K562 (cell line): ENCODE measurements at regions not wholly inside any gene's neighbourhood (a gene's known extent, or its start where the extent isn't known, plus 50 kb on each side); places are given as distances from the start of the nearest gene placed in this dataset.

ENCODE experiments used
- ATAC-seq: fragments of 200-7000 bp; cut with Tn5 transposase; 3 replicates; pipeline ENCODE4 v1.9.1; 2020; ENCODE audit warnings: moderate library complexity
- BruUV-seq: library from RNA; stranded (reverse); fragments of 400-500 nt; replicated peaks from 2 replicates; lab custom pipeline; 2021; lab: Mats Ljungman, UMichigan
- CTCF ChIA-PET: fragments of 300-600 bp; formaldehyde crosslinking; extraction: SDS; loops from one replicate; lab custom pipeline; 2021; ENCODE audit warnings: low intra/inter-chr PET ratio; lab: Yijun Ruan, JAX
- POLR2A ChIA-PET: fragments of 300-600, 350-650 bp; sonication (Branson Sonifier 250); formaldehyde crosslinking; extraction: SDS; loops from one replicate; lab custom pipeline; 2021; ENCODE audit warnings: antibody characterized with exemption, inconsistent platforms; lab: Yijun Ruan, JAX
- DNase-seq, 4 experiments: peaks; one replicate each; pipeline versions ENCODE4 v3.0.0 to v3.0.0-alpha.2; 2011 to 2018; ENCODE audit warnings: low spot score in 3 of 4, mixed read lengths in 3 of 4; ENCODE audit errors: extremely low read depth in 1 of 4
- FAIRE-seq: peaks from 2 replicates; lab custom pipeline; 2011; peaks lifted over from hg19 to GRCh38; lab: Jason Lieb, UNC
- H2AFZ ChIP-seq: 2 replicates; pipeline ENCODE4 v1.6.0; 2011; ENCODE audit warnings: low read depth, low read length, control low read depth, inconsistent platforms
- H3K27ac ChIP-seq: fragments of 200-600 bp; 3 replicates; pipeline ENCODE4 v1.8.0; 2011; ENCODE audit warnings: low read depth, mild to moderate bottlenecking, control low read depth, inconsistent platforms, low read length, moderate library complexity, mixed read lengths; ENCODE audit errors: extremely low read depth
- H3K27me3 ChIP-seq, 2 experiments: fragments of 300-600 bp in 1 of 2; 2 replicates in 1 of 2; 3 replicates in 1 of 2; pipeline versions ENCODE4 v1.6.0 to v1.8.0; 2011; ENCODE audit warnings: inconsistent platforms in 2 of 2, low read length in 2 of 2, mild to moderate bottlenecking in 1 of 2, mixed read lengths in 1 of 2, moderate library complexity in 1 of 2; ENCODE audit not compliant: control insufficient read depth in 2 of 2, insufficient read depth in 2 of 2
- H3K36me3 ChIP-seq: fragments of 300-600 bp; 3 replicates; pipeline ENCODE4 v1.8.0; 2011; ENCODE audit warnings: mild to moderate bottlenecking, low read length, inconsistent platforms; ENCODE audit not compliant: control insufficient read depth, insufficient read depth
- H3K4me1 ChIP-seq, 2 experiments: fragments of 200-600 bp in 1 of 2; replicated peaks in 1 of 2; 2 replicates in 1 of 2; 3 replicates in 1 of 2; pipeline versions ENCODE4 v1.5.1 to v1.8.0; 2011; ENCODE audit warnings: inconsistent platforms in 2 of 2, low read length in 2 of 2, mild to moderate bottlenecking in 1 of 2, mixed read lengths in 1 of 2, moderate library complexity in 1 of 2; ENCODE audit not compliant: control insufficient read depth in 2 of 2, insufficient read depth in 2 of 2
- H3K4me2 ChIP-seq: 2 replicates; pipeline ENCODE4 v1.6.1; 2011; ENCODE audit warnings: low read length, control low read depth, inconsistent platforms, mixed read lengths; ENCODE audit not compliant: insufficient read depth
- H3K4me3 ChIP-seq: fragments of 200-600 bp; sonication (generic), shearing (Covaris generic); 2 replicates; pipeline ENCODE4 v1.5.1; 2016; ENCODE audit warnings: control low read depth, inconsistent platforms
- H3K79me2 ChIP-seq: fragments of 200-600 bp; 3 replicates; pipeline ENCODE4 v1.8.0; 2011; ENCODE audit warnings: low read length, inconsistent platforms; ENCODE audit not compliant: control insufficient read depth, insufficient read depth
- H3K9ac ChIP-seq, 2 experiments: 2 replicates each; pipeline versions ENCODE4 v1.6.0 to v1.6.1; 2011; ENCODE audit warnings: low read depth in 2 of 2, low read length in 2 of 2, control low read depth in 1 of 2, inconsistent platforms in 1 of 2, mild to moderate bottlenecking in 1 of 2, mixed read lengths in 1 of 2; ENCODE audit not compliant: insufficient read depth in 1 of 2
- H3K9me1 ChIP-seq: one replicate; pipeline ENCODE4 v1.6.0; 2011; ENCODE audit warnings: inconsistent platforms, mild to moderate bottlenecking, low read length, moderate library complexity; ENCODE audit not compliant: control insufficient read depth, insufficient read depth
- H3K9me3 ChIP-seq: replicated peaks from 2 replicates; pipeline ENCODE4 v1.5.1; 2011; ENCODE audit warnings: low read depth, low read length, inconsistent platforms; ENCODE audit not compliant: control insufficient read depth, insufficient read depth
- H4K20me1 ChIP-seq: replicated peaks from 2 replicates; pipeline ENCODE4 v1.6.1; 2011; ENCODE audit warnings: low read length, inconsistent platforms, mixed read lengths; ENCODE audit not compliant: control insufficient read depth, insufficient read depth
- ATF1 ChIP-seq, 2 experiments: fragments of 450-650 bp in 1 of 2; IDR thresholded peaks; 2 replicates each; pipeline ENCODE4 v1.6.1; 2016; ENCODE audit warnings: missing compliant biosample characterization in 1 of 2, missing genetic modification characterization in 1 of 2
- BHLHE40 ChIP-seq: IDR thresholded peaks from 2 replicates; pipeline ENCODE4 v1.6.1; 2011; ENCODE audit warnings: low read length, improper control_type of control experiment
- ELF4 ChIP-seq: fragments of 450-650 bp; formaldehyde crosslinking; IDR thresholded peaks from 2 replicates; pipeline ENCODE4 v1.4.0; 2022; ENCODE audit warnings: missing genetic modification characterization
- FOXO4 ChIP-seq: fragments of 450-650 bp; formaldehyde crosslinking; IDR thresholded peaks from 2 replicates; pipeline ENCODE4 v1.4.0; 2020; ENCODE audit warnings: mild to moderate bottlenecking, moderate library complexity
- HMG20A ChIP-seq: fragments of 450-650 bp; formaldehyde crosslinking; conservative IDR thresholded peaks from 2 replicates; pipeline ENCODE4 v1.4.0; 2020; ENCODE audit warnings: mild to moderate bottlenecking, mixed read lengths
- MBD2 ChIP-seq: sonication (generic); IDR thresholded peaks from 2 replicates; pipeline ENCODE4 v1.6.1; 2016; ENCODE audit warnings: low read depth, borderline replicate concordance
- PTRF ChIP-seq: fragments of 450-650 bp; IDR thresholded peaks from 2 replicates; pipeline ENCODE4 v1.6.1; 2016; ENCODE audit warnings: mild to moderate bottlenecking, missing genetic modification characterization, missing compliant biosample characterization
- PYGO2 ChIP-seq: fragments of 450-650 bp; IDR thresholded peaks from 2 replicates; pipeline ENCODE4 v1.6.1; 2016; ENCODE audit warnings: mild to moderate bottlenecking, missing genetic modification characterization, moderate library complexity, missing compliant biosample characterization
- RBM39 ChIP-seq: fragments of 200-400 bp; formaldehyde crosslinking; optimal IDR thresholded peaks from 2 replicates; pipeline ENCODE3; 2018; ENCODE audit warnings: low read depth, low read length
- RNF219 ChIP-seq: fragments of 250-450 bp; sonication (Bioruptor Pico); IDR thresholded peaks from 2 replicates; pipeline ENCODE4 v1.5.0; 2022; ENCODE audit warnings: mild to moderate bottlenecking
- SAFB2 ChIP-seq: fragments of 200-400 bp; formaldehyde crosslinking; IDR thresholded peaks from 2 replicates; pipeline ENCODE4 v1.6.1; 2018; ENCODE audit warnings: borderline replicate concordance, low read length, low read depth, moderate library complexity; ENCODE audit not compliant: severe bottlenecking
- SNRNP70 ChIP-seq: fragments of 200-400 bp; formaldehyde crosslinking; optimal IDR thresholded peaks from 2 replicates; pipeline ENCODE3; 2017; ENCODE audit warnings: low read depth, low read length
- TGIF2 ChIP-seq: sonication (generic); formaldehyde crosslinking; IDR thresholded peaks from 2 replicates; pipeline ENCODE4 v1.8.1; 2022; ENCODE audit warnings: mild to moderate bottlenecking, missing genetic modification reagents, moderate library complexity
- ZBTB1 ChIP-seq: sonication (generic); formaldehyde crosslinking; IDR thresholded peaks from 2 replicates; pipeline ENCODE4 v1.8.1; 2023; ENCODE audit warnings: missing genetic modification reagents, low read depth, mild to moderate bottlenecking, borderline replicate concordance
- ZBTB17 ChIP-seq: fragments of 450-650 bp; formaldehyde crosslinking; IDR thresholded peaks from 2 replicates; pipeline ENCODE4 v1.4.0; 2020; ENCODE audit warnings: mild to moderate bottlenecking
- ZNF311 ChIP-seq: fragments of 250-450 bp; sonication (Bioruptor Pico); IDR thresholded peaks from 2 replicates; pipeline ENCODE4 v1.4.0; 2020; ENCODE audit warnings: mild to moderate bottlenecking, moderate library complexity
- ZNF584 ChIP-seq: fragments of 200-800 bp; sonication (Bioruptor generic); IDR thresholded peaks from 2 replicates; pipeline ENCODE4 v1.6.1; 2016; ENCODE audit warnings: low read depth, mild to moderate bottlenecking, missing genetic modification characterization, missing compliant biosample characterization
- ZNF707 ChIP-seq: fragments of 250-450 bp; sonication (Bioruptor Pico); conservative IDR thresholded peaks from 2 replicates; pipeline ENCODE4 v1.8.0; 2022; ENCODE audit warnings: inconsistent platforms, mild to moderate bottlenecking, moderate library complexity
- WGBS: fragments of 100-300 bp; shearing (Covaris generic); methylation state at CpG from one replicate; pipeline ENCODE4 v1.1.6; 2016; ENCODE audit warnings: low coverage, mixed read lengths; ENCODE audit not compliant: insufficient coverage; ENCODE audit errors: missing lambda C conversion rate; 5-methylcytosine and 5-hydroxymethylcytosine counted together
- in situ Hi-C: fragments of 300-500 bp; cut with MboI; formaldehyde crosslinking; loops from 4 replicates; pipeline ENCODE4 v1.15.0; 2018; ENCODE audit warnings: inconsistent platforms, mixed read lengths
- intact Hi-C: fragments of 100-400 bp; cut with micrococcal nuclease; formaldehyde crosslinking; loops from 2 replicates; pipeline ENCODE4 v1.14.2; 2022
- TF ChIP-seq, protein P1 (sequence below), 2 experiments: IDR thresholded peaks; 2 replicates each; pipeline ENCODE4 v1.6.1; 2012; ENCODE audit warnings: improper control_type of control experiment in 2 of 2, low read depth in 2 of 2, low read length in 2 of 2, borderline replicate concordance in 1 of 2

- no TSS peak for BruUV-seq
- ATAC-seq (no peak), FAIRE-seq (no peak), DNase-seq (no peak)
- Histone ChIP-seq H3K9me1 (no peaks in the 10 kb centered on the region), H4K20me1 (no peaks in the 10 kb centered on the region), H3K27ac (no peak overlapping the region), H3K79me2 (no peaks in the 10 kb centered on the region), H3K4me1 (no peaks in the 10 kb centered on the region), H3K4me2 (no peak overlapping the region), H3K27me3 (no peaks in the 10 kb centered on the region), H2AFZ (no peak overlapping the region), H3K4me3 (no peak overlapping the region), H3K9ac (no peak overlapping the region), H3K9me3 (0 out of 2 replicates have a peak, but pooled peaks cover 2% of the 10 kb centered on the region), H3K36me3 (no peaks in the 10 kb centered on the region)
- WGBS: 0% methylated on average over 1 of the region's 1 CpG
- CTCF ChIA-PET: no interaction called here
- in situ Hi-C loops: no loop called here
- intact Hi-C loops: no loop called here
- POLR2A ChIA-PET: no interaction called here
- TF ChIP-seq BHLHE40 (no peak), RBM39 (no peak), TGIF2 (CRISPR knock-in tag) (no peak), ZBTB1 (no peak), ATF1 (CRISPR knock-in tag; IDR thresholded peaks at IDR 0.05) (no peak), ATF1 (tag; IDR thresholded peaks at IDR 0.05) (no peak), SNRNP70 (no peak), ZNF584 (CRISPR knock-in tag) (no peak), PYGO2 (tag) (no peak), PTRF (tag) (no peak), MBD2 (no peak), ELF4 (CRISPR knock-in tag) (no peak), FOXO4 (no peak), RNF219 (no peak), ZNF311 (CRISPR knock-in tag) (no peak), ZNF707 (CRISPR knock-in tag) (no peak), SAFB2 (no peak), HMG20A (CRISPR knock-in tag) (no peak), ZBTB17 (CRISPR knock-in tag) (no peak)
- TF ChIP-seq, protein P1, sequence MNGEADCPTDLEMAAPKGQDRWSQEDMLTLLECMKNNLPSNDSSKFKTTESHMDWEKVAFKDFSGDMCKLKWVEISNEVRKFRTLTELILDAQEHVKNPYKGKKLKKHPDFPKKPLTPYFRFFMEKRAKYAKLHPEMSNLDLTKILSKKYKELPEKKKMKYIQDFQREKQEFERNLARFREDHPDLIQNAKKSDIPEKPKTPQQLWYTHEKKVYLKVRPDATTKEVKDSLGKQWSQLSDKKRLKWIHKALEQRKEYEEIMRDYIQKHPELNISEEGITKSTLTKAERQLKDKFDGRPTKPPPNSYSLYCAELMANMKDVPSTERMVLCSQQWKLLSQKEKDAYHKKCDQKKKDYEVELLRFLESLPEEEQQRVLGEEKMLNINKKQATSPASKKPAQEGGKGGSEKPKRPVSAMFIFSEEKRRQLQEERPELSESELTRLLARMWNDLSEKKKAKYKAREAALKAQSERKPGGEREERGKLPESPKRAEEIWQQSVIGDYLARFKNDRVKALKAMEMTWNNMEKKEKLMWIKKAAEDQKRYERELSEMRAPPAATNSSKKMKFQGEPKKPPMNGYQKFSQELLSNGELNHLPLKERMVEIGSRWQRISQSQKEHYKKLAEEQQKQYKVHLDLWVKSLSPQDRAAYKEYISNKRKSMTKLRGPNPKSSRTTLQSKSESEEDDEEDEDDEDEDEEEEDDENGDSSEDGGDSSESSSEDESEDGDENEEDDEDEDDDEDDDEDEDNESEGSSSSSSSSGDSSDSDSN (IDR thresholded peaks at IDR 0.05; ENCODE audit: borderline replicate concordance in 1 of 2, low read depth in 2 of 2, low read length in 2 of 2): no peak
Observed at GRCh38 chr18:27769152-27769551, 407.8 kb downstream of the CDH2 start.
